ENCODE measurements at regions not wholly inside any gene's neighbourhood (a gene's known extent, or its start where the extent isn't known, plus 50 kb on each side); places are given as distances from the start of the nearest gene placed in this dataset.

DNA sequence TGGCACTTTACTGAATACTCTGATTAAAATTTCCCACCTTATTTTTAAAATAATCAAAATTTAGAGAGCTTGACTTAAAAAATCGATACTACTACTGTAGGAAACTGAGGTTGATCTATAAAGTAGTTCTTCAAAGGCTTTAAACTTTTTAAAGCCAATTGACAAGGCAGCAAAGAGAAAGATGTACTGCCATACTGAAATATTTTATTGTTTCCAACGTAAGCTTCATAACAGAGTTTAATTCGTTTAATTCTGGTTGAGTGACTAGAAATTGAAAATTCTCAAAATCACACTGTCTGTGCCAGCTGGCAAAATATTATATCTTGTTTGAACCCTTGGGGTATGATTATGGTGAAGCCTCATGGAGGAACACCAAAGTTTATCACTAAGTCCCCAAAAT lies 207.6 kb downstream of the UNC5CL start:
- no peak for DNase-seq

DNA sequence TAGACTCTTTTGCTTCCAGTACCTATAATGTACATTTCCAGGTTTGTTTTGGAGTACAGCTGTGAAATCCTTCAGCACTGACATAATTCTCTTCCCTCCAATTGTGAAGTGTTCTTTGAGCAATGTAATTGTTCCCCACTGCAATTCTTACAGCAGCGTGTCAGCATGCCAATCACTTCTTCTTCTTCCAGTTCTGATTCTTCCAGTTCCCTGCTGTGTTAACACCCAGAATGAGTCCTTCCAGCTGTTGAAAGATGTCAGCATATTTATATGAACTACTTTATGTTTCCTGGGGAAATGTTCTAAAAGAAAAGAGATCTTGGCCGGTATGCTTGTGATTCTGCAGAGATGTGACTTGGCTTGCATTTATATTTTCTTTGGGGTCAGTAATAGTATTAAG lies 213.9 kb downstream of the UNC5CL start:
- no peak for DNase-seq

DNA sequence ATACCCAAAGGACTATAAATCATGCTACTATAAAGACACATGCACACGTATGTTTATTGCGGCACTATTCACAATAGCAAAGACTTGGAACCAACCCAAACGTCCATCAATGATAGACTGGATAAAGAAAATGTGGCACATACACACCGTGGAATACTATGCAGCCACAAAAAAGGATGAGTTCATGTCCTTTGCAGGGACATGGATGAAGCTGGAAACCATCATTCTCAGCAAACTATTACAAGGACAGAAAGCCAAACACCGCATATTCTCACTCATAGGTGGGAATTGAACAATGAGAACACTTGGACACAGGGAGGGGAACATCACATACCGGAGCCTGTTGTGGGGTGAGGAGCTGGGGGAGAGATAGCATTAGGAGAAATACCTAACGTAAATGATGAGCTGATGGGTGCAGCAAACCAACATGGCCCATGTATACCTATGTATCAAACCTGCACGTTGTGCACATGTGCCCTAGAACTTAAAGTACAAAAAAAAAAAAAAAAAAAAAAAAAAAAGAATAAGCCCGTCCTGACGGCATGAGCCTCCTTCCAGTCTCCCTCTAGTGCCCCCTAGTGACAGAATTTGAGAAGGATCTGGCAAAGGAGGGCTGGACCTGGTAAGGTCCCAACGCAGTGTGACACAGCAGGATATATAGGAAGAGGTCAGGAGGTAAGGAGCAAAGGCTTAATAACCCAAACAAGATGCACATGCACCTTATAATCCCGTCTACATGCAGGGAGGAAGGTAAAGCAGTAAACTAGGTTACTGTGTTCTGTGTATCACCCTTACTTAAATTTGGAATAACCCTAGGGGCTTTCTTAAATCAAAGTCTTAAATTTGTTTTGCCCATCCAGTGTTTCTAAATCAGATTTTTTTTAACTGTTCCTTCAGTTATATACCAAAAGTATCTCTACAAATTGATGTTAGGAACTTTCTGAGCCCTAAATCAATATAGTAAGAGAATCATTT lies 214.8 kb downstream of the UNC5CL start:
- DNase-seq = peak; percentile 69

DNA sequence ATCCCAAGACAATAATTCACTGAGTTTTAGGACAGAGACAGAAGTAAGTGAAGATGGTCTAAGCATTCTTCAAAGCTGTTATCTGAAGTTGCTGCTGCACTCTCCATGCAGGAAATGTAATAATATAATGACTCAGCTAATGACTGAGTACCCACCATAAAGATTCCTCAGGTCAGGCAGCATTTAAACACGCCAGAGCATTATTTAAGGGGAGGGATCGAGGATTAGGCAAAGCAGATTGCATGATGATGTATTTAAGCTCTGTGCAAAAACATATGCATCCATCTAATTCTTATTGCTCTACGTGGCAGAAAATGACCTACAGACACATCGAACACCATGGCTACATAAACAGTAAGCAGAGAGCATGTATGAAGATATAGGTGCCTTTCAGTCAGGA lies 216.4 kb downstream of the UNC5CL start:
- peak; percentile 21 for DNase-seq

DNA sequence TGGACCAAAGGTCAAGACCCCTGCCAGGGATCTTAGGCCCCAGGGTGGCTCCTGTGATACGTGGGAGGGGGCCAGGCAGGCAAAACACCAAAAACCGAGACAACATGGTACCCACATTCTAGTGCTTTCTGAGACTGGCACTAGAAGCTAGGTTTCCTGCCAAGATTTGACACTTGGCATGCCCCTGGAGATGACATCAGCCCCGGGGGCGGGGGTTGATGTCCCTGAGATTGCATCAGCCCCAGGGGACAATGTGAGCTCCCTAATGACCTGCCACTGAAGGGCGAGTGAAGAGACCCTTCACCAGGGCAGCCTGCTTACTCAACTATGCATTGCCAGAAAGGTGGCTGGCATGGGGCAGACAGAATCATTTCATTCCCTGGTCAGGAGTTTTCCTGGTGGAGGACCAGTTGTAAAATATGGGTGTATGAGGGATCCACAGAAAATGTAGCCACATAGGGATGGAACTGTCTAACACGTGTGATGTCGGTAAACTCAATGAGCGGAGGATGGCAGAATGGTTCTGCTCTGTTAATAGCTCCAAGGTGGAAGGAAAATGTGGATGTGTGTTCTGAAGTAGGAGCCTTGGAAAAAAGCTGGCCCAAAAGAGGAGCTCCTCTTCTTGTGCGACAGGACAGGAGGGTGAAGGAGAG lies 219.7 kb downstream of the UNC5CL start:
- DNase-seq = no peak

DNA sequence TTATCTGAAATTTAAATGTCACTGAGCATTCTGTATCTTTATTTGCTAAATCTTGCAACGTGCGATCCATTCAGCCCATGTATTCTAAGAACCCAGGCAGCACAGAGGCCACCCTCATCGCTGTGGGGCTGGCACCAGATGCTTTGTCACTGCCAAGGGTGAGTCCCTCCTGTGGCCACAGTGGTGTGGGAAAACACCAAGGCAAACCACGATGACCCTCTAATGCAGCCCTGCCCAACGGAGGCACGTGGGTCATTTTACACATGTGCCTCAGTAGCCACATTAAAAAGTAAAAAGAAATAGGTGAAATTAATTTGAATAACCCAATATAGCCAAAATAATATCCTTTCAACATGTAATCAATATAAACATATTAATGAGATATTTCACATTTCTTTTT lies 221.7 kb downstream of the UNC5CL start:
- no peak for DNase-seq

DNA sequence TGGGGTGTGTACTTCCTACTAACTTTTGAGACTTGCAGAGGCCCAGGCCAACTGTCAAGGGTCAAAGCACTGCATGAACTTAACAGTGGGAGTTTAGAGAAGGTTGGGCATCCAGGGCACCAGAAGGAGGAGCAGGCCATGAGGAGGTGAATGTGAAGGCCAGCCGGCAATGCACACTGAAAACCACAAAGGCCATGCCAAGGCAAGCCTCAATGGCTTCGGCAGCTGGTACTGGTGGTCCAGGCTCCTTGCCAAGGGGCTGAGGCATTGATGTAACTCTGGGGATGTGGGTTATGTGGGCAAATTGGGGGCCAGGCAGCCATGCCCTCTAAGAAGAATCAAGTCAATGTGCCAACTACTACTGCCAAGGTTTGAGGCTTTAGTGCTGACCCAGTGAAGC lies 222.4 kb downstream of the UNC5CL start:
- no peak for DNase-seq

DNA sequence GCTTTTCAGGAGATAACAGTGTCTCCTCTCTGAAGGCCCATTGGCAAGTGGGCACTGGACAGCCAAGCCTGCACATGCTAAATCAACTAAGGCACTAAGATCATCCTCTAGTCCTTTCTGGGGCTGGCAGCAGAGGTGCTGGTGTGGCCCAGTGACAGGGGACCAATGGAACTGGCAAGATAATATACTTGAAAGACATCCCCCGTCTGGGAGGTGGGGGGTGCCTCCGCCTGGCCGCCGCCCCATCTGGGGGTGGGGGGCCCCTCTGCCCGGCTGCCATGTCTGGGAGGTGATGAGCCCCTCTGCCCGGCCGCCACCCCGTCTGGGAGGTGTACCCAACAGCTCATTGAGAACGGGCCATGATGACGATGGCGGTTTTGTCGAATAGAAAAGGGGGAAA lies 223.3 kb downstream of the UNC5CL start:
- DNase-seq = no peak

DNA sequence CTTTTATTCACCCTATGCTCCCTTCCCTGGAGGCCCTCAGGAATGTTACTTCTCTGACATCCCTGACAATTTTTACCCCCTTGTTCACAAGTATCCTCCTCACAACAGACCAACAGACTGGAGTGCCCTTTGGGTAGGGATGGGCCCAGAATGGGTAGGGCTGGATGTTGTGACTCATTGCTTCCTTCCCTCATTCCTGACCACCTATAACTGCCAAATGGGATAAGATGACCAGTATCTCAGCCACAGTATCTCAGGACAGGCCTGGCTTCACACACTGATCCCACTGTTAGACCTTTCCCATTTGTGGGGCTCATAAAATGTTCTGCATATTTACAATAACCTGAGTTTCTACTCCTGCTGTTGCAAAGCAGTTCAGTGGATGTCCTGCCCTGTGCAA lies 223.0 kb upstream of the LRFN2 start:
- no peak for DNase-seq

DNA sequence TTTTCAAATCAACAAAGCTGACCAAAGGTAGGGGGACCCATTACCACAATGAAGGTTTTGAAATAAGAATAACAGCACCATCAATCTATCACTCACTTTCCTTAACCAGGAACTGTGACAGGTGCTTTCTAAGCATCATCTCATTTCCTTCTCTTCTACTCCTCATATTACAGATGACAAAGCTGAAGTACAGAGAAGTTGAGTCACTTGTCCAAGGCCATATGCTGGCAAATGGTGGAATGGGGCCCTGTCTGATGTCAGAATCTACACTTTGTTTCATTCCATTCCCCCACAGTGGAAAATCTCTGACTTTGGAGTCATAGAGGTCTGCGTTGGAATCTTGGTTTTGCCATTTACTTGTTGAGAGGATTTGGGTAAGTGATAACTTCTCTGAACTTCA lies 222.5 kb upstream of the LRFN2 start:
- DNase-seq = no peak

DNA sequence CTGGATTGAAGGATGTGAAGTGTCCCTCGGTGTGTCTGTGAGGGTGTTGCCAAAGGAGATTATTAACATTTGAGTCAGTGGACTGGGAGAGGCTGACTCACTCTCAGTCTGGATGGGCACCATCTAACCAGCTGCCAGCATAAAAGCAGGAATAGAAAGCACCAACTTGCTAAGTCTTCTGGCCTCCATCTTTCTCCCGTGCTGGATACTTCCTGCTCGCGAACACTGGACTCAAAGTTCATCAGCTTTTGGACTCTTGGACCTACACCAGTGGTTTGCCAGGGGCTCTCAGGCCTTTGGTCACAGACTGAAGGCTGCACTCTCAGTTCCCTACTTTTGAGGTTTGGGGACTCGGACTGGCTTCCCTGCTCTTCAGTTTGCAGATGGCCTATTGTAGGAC lies 220.3 kb upstream of the LRFN2 start:
- no peak for DNase-seq

DNA sequence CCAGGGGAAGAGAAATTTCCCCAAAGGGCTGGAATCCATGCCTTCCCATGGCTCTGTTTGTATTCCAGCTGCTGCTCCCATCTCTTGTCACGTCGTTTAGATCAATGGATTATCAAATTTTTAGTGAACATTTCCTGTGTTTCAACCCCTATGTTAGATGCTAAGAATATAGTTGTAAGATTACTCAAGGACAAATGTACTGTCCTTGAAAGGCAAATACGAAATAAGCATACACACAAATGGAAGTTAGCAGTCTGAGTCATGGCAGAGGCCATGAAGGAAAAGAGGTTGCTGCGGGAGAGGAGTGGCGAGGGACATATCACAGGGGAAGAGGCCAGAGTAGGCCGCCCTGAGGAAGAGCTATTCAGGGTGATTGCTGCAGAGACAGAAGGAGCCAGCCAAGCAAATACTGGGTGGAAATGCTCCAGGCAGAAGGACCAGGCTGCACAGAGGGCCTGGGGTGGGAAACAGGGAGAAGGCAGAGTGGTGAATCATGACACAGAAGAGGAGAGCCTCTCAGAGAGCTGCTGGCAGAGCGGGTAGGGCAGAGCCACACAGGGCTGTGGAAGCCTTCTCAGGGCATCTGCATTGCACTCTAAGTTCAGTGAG lies 219.2 kb upstream of the LRFN2 start:
- no peak for DNase-seq

DNA sequence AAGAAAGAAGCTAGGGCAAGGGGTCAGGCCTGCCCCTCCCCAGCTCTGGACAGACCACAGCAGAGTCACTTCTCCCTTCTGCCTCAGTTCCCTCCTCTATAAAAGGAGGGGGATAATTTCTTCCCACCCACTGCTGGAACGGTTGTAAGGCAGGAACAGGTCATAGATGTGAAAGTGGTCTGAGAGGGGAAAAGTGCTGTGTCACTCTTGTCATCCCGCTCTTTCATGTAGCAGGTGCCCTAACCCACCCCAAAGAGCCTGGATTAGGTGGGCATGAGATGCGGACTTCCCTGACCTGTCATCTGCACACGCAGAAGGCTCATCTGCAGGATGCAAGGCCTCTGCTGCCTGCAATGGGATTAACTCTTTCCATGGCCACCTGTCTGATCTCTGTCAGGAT lies 218.2 kb upstream of the LRFN2 start:
- DNase-seq = no peak

DNA sequence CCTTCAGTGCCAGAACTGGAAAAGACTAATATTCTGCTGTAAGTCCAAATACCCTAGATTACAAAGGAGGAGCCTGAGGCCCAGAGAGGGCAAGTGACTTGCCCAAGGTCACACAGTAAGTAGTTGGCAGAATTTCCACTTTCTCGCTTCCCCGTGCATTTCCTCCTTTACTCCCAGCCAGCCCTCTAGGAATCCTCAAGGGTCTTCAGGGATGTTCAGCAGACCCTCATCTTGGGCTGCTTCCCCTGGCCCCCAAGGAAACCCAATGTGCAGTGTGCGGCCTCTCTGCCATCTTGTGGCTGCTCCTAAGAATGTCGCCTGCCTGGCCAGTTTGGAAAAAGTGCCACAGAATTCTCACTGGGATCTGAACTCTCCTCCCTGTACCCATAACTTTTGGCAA lies 217.7 kb upstream of the LRFN2 start:
- no peak for DNase-seq

DNA sequence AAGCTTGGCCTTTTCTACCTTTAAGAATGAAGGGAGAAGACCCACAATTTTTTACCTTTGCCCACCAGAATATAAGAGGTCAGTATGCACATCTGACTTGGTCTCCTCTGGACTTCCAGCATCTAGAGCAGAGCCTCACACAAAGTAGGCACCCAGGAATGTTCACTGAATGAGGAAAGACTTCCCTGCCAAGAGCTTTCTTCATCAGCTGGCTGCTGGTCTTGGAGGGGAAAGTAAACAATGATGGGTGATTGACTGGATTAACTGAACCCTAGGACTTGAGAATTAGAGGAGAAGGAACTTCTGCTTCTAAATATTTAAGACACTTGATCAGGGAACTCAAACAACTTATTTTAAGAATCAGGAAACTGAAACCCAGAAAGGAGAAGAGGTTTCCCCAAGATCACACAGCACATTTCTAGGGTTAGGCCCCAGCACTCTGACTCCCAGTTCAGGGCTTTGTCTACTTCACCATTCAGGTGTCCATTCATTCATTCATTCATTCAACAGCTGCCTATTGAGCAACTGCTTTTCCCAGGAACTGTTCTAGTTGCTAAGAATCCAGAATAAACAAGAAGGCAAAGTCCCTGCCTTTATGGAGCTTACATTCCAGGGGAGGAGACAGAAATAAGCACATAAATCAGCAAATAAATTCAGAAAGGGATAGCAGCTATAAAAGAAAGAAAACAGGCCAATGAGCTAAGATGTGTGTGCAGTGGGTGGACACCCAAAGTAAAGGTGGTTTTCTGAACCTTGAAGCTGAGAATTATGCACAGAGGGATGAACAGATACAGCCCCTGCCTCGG lies 216.9 kb upstream of the LRFN2 start:
- no peak for DNase-seq

DNA sequence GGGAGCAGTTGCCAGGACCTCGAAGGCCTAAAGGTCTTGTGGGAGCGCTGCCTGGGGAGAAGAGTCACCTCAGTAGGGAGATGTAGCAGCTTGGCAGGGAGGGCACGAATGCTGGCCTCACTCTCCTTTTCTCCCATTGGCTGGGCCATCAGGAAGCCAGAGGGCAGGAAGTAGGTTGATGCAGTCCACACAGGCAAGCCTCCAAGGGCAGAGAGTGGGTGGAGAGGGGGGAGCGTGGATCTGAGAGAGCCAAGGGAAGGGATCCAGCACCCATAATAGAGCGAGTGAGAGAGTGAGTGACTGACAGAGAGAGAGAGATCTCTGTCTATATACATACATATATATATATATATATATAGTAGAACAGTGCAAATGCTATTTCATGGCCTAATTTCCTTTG lies 215.3 kb upstream of the LRFN2 start:
- no peak for DNase-seq

DNA sequence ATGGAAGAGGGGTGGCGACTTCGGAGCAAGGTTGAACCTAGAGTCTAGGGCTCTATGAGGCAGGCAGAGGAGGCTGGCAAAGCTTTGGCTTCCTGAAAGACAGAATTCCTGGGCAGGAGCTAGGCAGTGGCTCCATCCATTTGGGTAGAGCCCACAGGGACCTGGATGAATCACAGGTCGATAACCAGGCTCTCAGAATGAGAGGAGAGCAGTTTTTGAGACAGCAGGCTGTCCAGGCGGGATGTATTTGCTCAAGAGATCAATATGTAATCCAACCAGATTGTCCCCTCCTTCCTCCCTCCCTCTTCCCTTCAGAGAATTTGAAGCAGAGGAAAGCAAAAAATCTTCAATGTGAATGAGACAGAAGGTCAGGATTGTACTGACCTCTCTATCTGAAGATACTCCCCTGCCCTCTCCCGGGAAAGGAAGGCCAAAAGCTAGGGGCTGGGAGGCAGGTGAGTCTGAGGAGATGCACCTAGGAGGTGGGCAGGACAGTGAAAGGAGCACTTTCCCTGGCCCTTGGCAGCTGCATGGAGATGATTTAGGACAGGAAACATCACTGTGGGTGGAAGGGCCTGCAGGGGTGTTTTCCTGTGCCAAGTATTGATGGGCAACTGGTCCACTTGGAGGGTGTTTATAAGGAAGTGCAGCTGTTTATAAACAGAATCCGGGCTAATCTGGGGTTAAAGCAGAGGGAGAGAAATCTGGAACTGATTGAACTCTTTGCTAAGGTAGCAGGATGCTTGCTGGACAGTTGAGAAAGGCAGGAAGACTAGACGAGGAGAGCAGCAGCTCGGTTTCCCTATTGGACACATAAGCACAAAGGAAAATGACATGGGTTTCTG lies 212.4 kb upstream of the LRFN2 start:
- no peak for DNase-seq

DNA sequence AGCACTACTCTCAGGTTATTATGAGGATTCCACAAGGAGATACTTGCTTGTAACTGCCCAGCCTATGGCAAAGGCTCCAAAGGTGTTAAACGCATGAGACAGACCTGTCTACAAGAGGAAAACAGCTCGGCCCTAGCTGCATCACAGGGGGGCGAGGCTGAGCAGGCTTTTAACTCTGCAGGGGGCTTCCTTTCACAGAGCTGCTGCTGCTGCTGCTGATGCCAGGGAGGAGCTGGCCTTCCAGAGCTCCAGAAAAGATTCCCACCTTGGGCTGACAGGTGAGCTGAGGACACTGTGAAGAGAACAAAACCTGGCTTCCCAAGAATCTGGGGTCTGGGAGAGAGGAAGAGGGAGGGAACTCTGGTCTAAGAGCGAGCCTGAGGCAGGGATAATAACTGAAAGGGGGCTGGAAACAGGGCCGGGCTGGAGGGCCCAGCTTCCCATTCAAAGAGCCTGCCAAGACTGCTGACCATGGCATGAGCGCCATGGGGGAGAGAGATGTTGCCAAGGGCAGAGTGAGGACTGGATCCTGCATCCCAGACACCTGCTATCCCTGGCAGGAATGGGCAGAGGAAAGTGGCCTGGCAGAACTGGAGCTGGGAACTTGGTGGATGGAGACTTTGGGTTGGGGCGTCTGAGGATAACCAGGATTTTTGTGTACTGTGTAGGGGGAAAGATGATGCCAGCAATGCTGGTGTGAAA lies 211.1 kb upstream of the LRFN2 start:
- DNase-seq = no peak

DNA sequence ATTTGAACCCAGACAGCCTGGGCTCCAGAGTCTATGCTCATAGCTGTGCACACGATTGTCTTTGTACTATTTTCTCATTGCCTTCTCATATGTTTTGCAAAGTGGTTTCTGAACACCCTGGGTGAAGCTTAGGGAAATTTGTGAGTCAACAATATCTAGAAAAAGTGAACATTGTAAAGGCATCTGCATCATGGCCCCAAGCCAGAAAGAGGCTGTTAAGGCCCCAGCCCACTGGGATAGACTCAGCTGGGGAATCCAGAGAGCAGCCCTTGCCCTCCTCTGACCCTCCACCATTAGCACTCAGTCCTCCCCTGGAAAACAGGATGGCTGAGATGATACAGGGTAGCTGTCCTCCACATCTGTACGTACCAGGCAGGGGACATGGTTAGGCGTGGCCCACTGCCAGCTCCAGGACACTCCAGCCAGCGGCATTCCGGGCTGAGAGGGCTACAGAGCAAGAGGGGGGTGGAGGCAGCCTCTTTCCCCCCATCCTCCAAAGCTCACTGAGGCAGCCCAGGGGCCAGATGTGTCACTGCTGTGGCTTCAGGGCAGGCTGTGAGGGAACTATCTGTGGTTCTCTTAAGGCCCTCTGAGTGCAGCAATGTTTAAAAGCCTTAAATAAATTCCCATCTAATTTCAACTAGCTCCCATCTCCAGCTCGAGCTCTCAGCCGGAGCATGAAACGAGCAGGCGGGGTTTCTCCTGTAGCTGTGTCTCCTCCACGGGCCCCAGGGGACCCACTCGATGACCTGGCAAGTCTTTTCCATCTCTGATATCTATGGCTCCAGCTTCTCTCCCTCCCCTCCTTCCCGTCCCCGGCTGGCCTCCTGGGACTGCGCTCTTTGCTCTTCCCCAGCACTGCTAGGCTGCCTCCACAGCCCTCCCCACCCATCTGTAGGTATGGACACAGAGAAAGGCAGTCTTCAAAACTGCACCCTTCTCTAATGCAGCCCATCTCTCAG lies 209.4 kb upstream of the LRFN2 start:
- peak; percentile 60 for DNase-seq

DNA sequence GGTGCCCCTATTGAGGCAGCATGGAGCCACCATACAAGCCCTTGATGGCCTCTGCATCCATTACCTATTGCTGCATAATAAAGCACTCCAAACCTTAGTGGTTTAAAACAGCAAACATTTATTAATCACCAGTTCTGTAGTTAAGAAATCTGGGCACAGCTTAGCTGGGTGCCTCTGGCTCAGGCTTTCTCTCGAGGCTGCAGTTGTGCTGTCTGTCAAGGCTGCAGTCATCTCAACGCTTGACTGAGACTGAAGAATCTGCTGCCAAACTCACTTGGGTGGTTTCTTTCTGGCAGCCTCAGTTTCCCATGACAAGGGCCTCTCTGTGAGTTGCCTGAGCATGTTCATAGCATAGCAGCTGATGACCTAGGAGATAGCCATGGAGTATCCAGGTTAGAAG lies 207.4 kb upstream of the LRFN2 start:
- DNase-seq = no peak

Data from fibroblast of skin of scalp (primary cell).